ENCODE measurements at regions not wholly inside any gene's neighbourhood (a gene's known extent, or its start where the extent isn't known, plus 50 kb on each side); places are given as distances from the start of the nearest gene placed in this dataset.

DNA sequence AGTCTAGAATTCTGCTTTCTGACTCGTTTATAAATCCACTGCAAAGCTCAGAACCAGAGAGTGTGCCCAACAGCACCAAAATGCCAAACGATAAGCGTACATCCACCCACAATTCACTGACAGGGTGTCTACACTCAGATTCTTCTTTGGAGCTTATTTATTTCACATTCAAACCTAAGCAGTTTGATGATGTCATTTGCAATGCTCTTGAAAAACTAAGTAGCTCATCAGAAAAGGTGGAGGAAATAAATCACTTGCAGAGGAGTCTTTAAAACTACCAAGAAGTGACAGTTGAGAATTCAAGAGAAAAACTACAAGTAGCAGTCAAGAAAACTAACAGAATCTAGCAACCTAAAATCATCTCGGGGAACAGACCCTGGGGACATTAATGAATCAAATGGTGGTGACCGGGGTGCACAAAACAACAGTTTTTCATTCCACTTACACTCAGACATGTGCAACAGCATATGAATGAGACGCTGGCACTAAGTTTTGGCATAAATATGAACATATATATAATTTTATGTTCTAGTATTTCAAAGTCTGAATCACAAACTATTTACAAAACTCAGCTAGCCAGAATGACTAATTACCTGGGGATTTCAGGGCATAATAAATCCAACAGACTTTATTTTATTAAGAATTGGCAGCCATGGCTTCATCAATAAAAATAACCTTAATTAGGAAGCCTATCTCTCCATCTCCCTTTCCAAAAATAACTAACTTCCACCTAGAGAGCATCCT lies 119.4 kb downstream of the SIPA1L2 start:
- TF ChIP-seq, protein P1, sequence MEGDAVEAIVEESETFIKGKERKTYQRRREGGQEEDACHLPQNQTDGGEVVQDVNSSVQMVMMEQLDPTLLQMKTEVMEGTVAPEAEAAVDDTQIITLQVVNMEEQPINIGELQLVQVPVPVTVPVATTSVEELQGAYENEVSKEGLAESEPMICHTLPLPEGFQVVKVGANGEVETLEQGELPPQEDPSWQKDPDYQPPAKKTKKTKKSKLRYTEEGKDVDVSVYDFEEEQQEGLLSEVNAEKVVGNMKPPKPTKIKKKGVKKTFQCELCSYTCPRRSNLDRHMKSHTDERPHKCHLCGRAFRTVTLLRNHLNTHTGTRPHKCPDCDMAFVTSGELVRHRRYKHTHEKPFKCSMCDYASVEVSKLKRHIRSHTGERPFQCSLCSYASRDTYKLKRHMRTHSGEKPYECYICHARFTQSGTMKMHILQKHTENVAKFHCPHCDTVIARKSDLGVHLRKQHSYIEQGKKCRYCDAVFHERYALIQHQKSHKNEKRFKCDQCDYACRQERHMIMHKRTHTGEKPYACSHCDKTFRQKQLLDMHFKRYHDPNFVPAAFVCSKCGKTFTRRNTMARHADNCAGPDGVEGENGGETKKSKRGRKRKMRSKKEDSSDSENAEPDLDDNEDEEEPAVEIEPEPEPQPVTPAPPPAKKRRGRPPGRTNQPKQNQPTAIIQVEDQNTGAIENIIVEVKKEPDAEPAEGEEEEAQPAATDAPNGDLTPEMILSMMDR (IDR thresholded peaks at IDR 0.05; ENCODE audit: insufficient read depth, low read length) = no peak
- no peak for TF ChIP-seq POLR2AphosphoS5 (IDR thresholded peaks at IDR 0.05; ENCODE audit: low read depth)
